ENCODE measurements at regions not wholly inside any gene's neighbourhood (a gene's known extent, or its start where the extent isn't known, plus 50 kb on each side); places are given as distances from the start of the nearest gene placed in this dataset.

DNA sequence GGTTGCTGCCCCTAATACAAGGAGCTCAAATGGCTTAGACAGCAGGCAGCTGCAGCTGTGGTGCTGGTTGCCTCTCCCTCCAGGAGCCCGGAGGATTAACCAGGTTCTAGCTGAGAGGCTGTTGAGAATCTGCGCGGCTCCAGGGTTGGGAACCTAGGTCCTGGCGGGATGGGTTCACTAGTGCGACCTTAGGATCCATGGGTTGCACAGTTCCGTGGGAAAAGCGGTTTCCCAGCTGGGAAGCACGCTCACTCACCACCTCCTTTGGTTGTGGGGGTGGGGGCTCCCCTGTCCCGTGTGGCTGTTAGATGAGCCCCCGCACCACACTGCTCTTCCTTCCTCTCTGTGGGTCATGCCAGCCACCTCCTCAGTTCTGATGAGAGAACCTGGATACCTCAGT lies 375.1 kb upstream of the ARRDC4 start:
- intact Hi-C loops (cut with DNase I; ENCODE audit: low total_unique reads), result no loop called here
- H3K4me3 ChIP-seq (ENCODE audit: low read depth, poor library complexity, severe bottlenecking), result no peak overlapping the region
- TF ChIP-seq POLR2A (IDR thresholded peaks at IDR 0.05), result no peak
- TF ChIP-seq, protein P1, sequence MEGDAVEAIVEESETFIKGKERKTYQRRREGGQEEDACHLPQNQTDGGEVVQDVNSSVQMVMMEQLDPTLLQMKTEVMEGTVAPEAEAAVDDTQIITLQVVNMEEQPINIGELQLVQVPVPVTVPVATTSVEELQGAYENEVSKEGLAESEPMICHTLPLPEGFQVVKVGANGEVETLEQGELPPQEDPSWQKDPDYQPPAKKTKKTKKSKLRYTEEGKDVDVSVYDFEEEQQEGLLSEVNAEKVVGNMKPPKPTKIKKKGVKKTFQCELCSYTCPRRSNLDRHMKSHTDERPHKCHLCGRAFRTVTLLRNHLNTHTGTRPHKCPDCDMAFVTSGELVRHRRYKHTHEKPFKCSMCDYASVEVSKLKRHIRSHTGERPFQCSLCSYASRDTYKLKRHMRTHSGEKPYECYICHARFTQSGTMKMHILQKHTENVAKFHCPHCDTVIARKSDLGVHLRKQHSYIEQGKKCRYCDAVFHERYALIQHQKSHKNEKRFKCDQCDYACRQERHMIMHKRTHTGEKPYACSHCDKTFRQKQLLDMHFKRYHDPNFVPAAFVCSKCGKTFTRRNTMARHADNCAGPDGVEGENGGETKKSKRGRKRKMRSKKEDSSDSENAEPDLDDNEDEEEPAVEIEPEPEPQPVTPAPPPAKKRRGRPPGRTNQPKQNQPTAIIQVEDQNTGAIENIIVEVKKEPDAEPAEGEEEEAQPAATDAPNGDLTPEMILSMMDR (IDR thresholded peaks at IDR 0.05), result no peak
- DNase-seq (ENCODE audit: low spot score in 2 of 2), result no peak
- WGBS, 2 donors, result 94 to 97% methylated on average over 10 of the region's 10 CpGs

DNA sequence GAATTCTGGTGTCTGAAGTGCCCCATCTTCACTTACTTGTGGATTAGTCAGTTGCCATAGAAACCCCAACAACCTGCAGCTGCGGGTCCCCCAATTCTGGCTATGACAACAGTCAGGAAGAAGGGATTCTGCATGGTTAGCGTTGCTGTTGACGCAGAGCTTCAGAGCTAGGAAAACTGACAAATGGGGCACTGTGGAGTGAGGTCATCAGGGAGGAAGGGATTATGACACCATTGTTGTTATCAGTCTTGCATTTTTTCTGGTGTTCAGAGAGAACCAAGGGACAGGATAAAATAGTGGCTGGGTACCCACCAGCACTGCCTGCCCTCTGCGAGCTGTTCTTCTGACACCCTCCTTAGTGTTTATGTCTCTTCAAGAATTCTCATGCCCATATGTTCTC lies 367.7 kb upstream of the ARRDC4 start:
- no peak for DNase-seq (ENCODE audit: low spot score in 2 of 2)
- intact Hi-C loops (cut with DNase I; ENCODE audit: low total_unique reads), result no loop called here
- TF ChIP-seq POLR2A (IDR thresholded peaks at IDR 0.05), result no peak
- TF ChIP-seq, protein P1 (IDR thresholded peaks at IDR 0.05), result no peak
- no peak overlapping the region for H3K4me3 ChIP-seq (ENCODE audit: low read depth, poor library complexity, severe bottlenecking)
- 92 to 93% methylated on average over 4 of the region's 4 CpGs for WGBS, 2 donors

DNA sequence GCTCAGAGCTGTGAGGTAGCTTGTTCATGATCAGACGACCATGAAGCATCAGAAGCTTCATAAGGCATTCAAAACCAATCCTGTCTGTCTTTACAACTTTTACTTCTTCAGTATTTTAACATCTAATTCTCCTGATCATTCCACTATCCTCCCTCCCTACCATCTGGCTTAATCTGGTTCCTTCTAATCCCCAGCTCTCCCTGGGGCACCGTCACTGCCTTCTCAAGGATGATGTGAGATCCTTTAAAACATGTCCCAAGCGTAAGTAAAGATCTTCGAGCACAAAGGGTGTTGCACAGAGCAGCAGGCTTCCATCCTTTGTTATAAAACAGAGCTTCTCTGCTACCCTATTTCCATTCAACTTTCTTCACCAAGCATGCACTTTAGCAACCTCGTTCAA lies 362.7 kb upstream of the ARRDC4 start:
- 82% methylated on average over 5 of the region's 5 CpGs for WGBS, 2 donors
- intact Hi-C loops (cut with DNase I; ENCODE audit: low total_unique reads), result no loop called here
- H3K4me3 ChIP-seq (ENCODE audit: low read depth, poor library complexity, severe bottlenecking), result no peak overlapping the region
- no peak for DNase-seq (ENCODE audit: low spot score in 2 of 2)
- TF ChIP-seq POLR2A (IDR thresholded peaks at IDR 0.05), result no peak
- TF ChIP-seq, protein P1 (IDR thresholded peaks at IDR 0.05), result no peak

DNA sequence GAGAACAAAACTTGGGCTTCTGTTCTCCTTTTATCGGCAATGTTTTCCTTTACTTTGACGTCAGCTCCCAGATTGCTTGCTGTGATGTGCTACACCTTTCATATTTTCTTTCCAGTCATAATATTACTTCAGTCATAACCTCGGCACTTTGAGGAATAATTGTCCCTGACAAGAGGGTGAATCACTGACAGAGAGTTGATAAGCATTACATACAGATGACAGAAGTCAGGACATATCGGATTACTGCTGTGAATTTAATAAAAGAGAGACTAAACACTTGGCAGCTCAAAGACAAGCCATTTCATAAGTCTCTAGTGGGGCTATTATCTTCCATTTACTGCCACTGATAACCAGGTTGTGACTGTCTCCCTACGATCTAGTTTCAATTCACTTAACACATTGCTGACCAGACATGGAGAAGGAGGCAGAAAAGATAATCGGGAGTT lies 362.1 kb upstream of the ARRDC4 start:
- DNase-seq (ENCODE audit: low spot score in 2 of 2), result no peak
- H3K4me3 ChIP-seq (ENCODE audit: low read depth, poor library complexity, severe bottlenecking), result no peak overlapping the region
- intact Hi-C loops (cut with DNase I; ENCODE audit: low total_unique reads), result no loop called here
- WGBS, 2 donors, result 70 to 79% methylated on average over 6 of the region's 6 CpGs
- TF ChIP-seq, protein P1 (IDR thresholded peaks at IDR 0.05), result no peak

DNA sequence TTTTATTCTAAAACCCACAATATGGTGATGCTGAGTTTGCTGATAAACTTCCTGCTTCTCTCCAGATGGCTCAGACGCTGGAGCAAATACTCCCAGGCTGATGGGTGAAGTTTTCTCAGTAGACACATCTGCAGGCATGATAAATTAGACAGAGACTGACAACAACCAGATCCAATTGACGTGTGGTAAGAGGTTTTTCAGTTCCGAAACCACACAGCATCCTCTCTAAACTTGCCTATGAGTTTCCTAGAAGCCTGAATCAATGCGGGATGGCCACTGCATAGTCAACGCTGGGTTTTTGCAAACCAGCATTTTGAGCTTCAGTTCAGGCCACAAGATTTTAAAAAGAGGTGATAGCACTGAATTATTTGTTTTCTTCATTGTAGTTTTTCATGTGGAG lies 360.3 kb upstream of the ARRDC4 start:
- no peak for DNase-seq (ENCODE audit: low spot score in 2 of 2)
- TF ChIP-seq, protein P1 (IDR thresholded peaks at IDR 0.05), result no peak
- no peak for TF ChIP-seq POLR2A (IDR thresholded peaks at IDR 0.05)
- H3K4me3 ChIP-seq (ENCODE audit: low read depth, poor library complexity, severe bottlenecking), result no peak overlapping the region
- intact Hi-C loops (cut with DNase I; ENCODE audit: low total_unique reads), result no loop called here
- WGBS, 2 donors, result 69 to 77% methylated on average over 5 of the region's 5 CpGs

DNA sequence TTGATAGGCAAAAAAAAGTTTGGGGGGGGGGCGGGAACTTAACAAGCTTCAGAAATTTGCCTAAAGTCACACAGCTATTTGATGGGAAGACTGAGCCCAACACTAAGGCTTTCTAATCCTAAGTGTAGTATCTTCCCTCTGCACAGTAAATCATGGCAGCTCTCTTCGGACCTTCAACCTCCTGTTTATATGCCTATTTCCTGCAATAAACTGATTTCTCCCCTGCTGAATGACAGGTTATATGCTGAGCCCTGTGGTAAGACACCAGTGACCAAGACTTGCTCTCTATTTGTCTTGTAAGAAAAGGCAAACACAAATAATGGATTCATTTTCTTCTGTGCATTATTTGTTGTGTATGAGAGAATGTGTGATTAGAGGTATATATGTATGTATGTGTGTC lies 355.8 kb upstream of the ARRDC4 start:
- WGBS, 2 donors, result 46 to 50% methylated on average over 2 of the region's 2 CpGs

More for the DNA sequence above, 355.8 kb upstream of the ARRDC4 start:
- no peak for TF ChIP-seq POLR2A (IDR thresholded peaks at IDR 0.05)
- TF ChIP-seq, protein P1 (IDR thresholded peaks at IDR 0.05), result no peak
- intact Hi-C loops (cut with DNase I; ENCODE audit: low total_unique reads), result no loop called here
- no peak overlapping the region for H3K4me3 ChIP-seq (ENCODE audit: low read depth, poor library complexity, severe bottlenecking)
- no peak for DNase-seq (ENCODE audit: low spot score in 2 of 2)
